Liver (tissue), 3 donors: ENCODE measurements at regions not wholly inside any gene's neighbourhood (a gene's known extent, or its start where the extent isn't known, plus 50 kb on each side); places are given as distances from the start of the nearest gene placed in this dataset.

Experiments
- ATF3 ChIP-seq: IDR thresholded peaks from 2 replicates; pipeline ENCODE4 v1.6.1; 2016; ENCODE audit warnings: antibody characterized with exemption
- CTCF ChIP-seq: fragments of 150-350 bp; IDR thresholded peaks from 2 replicates; pipeline ENCODE4 v1.5.1; 2017; ENCODE audit warnings: improper control_type of control experiment, low read depth, low read length; ENCODE audit not compliant: missing input control
- EGR1 ChIP-seq, 2 donors: IDR thresholded peaks; 2 replicates each; pipeline ENCODE4 v1.6.1; 2016 to 2018; ENCODE audit warnings: antibody characterized with exemption in 2 of 2, low read depth in 2 of 2
- FOXA1 ChIP-seq: IDR thresholded peaks from 2 replicates; pipeline ENCODE4 v1.6.1; 2016; ENCODE audit warnings: antibody characterized with exemption
- FOXA2 ChIP-seq: IDR thresholded peaks from 2 replicates; pipeline ENCODE4 v1.6.1; 2016; ENCODE audit warnings: antibody characterized with exemption
- GABPA ChIP-seq, 2 donors: IDR thresholded peaks in 1 of 2; conservative IDR thresholded peaks in 1 of 2; 2 replicates each; pipeline ENCODE4 v1.6.1; 2016; ENCODE audit warnings: antibody characterized with exemption in 2 of 2, mild to moderate bottlenecking in 1 of 2, moderate library complexity in 1 of 2
- MAX ChIP-seq: IDR thresholded peaks from 2 replicates; pipeline ENCODE4 v1.6.1; 2016; ENCODE audit warnings: antibody characterized with exemption
- RAD21 ChIP-seq, 2 donors: IDR thresholded peaks; 2 replicates each; pipeline ENCODE4 v1.6.1; 2016; ENCODE audit warnings: antibody characterized with exemption in 2 of 2, mild to moderate bottlenecking in 2 of 2
- REST ChIP-seq: IDR thresholded peaks from 2 replicates; pipeline ENCODE4 v1.6.1; 2016; ENCODE audit warnings: antibody characterized with exemption, mild to moderate bottlenecking
- SP1 ChIP-seq: IDR thresholded peaks from 2 replicates; pipeline ENCODE4 v1.6.1; 2018; ENCODE audit warnings: antibody characterized with exemption, mild to moderate bottlenecking
- TAF1 ChIP-seq: conservative IDR thresholded peaks from 2 replicates; pipeline ENCODE4 v1.6.1; 2016; ENCODE audit warnings: antibody characterized with exemption, mild to moderate bottlenecking
- YY1 ChIP-seq: IDR thresholded peaks from 2 replicates; pipeline ENCODE4 v1.6.1; 2016; ENCODE audit warnings: antibody characterized with exemption, mild to moderate bottlenecking
- donor health status: healthy.
- donor health status: healthy.

- no peak for TF ChIP-seq CTCF
- no peak for TF ChIP-seq MAX
- no peak for TF ChIP-seq ATF3
- TF ChIP-seq TAF1: no peak
- TF ChIP-seq SP1: no peak
- TF ChIP-seq RAD21 (IDR thresholded peaks at IDR 0.05): no peak
- TF ChIP-seq YY1: no peak
- TF ChIP-seq REST: no peak
- TF ChIP-seq FOXA1: no peak
- no peak for TF ChIP-seq GABPA (IDR thresholded peaks at IDR 0.05 in 1 of 2, conservative IDR thresholded peaks at IDR 0.05 in 1 of 2)
- TF ChIP-seq EGR1 (IDR thresholded peaks at IDR 0.05; ENCODE audit: low read depth in 2 of 2): no peak
- no peak for TF ChIP-seq FOXA2
These were observed 103.0 kb upstream of the PLPPR5 start for GRCh38 chr1:99107680-99108079.
